GM04503 (cell line): ENCODE measurements at regions not wholly inside any gene's neighbourhood (a gene's known extent, or its start where the extent isn't known, plus 50 kb on each side); places are given as distances from the start of the nearest gene placed in this dataset.

ENCODE experiments used
- DNase-seq: peaks from one replicate; pipeline ENCODE4 v3.0.0-alpha.2; 2012; ENCODE audit warnings: low read depth

DNA sequence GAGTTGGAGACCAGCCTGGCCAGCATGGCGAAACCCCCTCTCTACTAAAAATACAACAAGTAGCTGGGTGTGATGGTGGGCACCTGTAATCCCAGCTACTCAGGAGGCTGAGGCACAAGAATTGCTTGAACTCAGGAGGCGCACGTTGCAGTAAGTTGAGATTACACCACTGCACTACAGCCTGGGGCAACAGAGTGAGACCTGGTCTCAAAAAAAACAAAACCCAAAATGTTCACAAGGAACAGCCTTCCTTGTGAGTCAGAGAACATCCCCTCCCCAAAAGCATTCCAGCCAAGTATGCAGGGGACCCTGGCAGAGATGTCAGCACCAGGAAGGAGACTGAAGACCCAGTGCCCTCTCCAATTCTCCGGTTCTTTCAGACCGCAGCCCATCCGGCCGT is 314.9 kb upstream of the TSHZ3 start:
- no peak for DNase-seq

DNA sequence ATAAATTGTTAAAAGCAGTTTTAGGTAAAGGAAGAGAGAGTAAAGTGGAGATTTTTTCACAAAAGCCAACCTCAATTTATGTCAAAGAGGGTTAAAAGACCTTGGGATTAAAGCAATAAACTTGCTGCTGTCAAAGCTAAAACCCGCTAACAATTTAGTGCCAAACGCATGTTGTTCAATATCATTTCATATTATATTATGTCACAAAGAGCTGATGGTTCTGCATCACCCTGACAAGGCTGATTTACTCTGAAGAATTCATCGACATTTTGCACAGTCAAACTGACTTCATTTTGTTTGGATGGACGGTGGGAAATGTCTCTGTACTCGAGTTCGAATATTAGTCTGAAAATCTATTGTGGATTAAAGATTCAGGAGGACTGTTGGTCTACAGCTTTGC is 315.8 kb upstream of the TSHZ3 start:
- DNase-seq, result no peak

DNA sequence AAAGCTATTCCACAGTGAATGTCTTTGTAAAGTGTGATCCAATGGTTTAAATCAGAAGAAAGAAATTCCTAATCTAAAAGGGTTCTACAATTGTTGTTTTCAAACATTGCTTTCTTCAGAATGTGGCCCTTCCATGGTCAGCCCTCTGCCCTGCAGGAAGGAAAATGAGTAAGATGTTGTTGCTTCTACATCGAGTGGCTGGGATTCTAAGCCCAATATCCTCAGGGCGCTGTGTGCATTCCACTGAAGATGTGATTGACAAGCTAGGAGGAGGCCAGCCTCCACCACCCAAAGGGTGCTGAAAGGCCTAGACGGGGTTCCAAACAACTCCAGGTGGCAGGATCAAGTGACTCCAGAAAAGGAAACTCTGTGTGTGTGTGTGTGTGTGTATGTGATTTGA is 316.9 kb upstream of the TSHZ3 start:
- no peak for DNase-seq

DNA sequence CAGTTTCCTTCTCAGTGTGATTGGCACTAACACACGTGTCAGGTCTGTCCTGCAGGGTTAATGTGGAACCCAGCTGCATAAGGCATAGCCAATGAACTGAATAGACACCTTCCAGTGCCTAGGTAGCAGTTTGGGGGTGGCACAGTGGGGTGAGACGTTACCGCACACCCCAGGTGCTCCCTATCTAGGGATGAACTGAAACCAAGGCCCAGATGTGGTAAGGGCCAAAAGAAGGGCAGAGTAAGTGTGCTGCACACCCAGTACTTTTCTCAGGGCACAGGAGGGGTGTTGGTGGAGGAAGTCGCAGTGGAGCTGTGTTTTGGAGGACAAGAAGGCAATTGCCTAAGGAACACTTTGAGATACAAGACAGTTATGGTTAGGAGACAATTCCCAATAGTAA is 317.9 kb upstream of the TSHZ3 start:
- DNase-seq, result no peak

DNA sequence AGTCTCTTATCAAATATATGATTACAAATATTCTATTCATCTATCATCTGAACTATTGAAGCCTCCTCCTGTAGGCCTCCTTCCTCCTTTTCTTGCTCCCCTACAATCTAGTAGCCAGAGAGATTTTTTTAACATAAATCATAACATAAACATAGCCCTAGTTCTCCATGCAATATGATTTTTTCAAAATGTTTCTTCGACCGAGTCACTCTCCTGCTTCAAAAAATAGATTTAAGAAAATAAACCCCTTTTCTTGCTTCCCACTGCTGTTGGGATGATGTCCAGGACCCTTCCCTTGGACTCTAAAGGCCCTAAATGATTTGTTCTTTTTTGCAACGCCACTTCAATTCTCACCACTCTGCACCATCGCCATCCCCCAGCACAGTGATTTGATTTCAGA is 319.7 kb upstream of the TSHZ3 start:
- no peak for DNase-seq

DNA sequence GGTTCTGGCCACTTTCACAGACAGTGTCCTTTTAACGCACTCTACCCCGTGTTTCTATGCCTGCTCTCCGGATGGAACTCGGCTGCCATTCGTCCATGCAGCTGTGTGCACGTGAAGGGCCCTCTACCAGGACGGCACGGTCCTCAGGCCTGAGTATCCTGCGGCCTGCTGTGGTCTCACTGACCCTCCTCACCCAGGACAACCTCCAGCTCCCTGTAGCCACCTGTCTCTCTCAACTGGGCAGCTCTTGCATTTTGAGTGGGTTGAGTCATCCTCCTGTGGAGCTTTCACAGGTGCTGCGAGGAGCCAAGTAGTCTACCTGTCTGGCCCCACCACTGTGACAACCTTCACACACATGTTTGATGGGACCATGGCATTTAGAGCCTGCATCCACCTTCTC is 321.7 kb upstream of the TSHZ3 start:
- DNase-seq, result no peak

DNA sequence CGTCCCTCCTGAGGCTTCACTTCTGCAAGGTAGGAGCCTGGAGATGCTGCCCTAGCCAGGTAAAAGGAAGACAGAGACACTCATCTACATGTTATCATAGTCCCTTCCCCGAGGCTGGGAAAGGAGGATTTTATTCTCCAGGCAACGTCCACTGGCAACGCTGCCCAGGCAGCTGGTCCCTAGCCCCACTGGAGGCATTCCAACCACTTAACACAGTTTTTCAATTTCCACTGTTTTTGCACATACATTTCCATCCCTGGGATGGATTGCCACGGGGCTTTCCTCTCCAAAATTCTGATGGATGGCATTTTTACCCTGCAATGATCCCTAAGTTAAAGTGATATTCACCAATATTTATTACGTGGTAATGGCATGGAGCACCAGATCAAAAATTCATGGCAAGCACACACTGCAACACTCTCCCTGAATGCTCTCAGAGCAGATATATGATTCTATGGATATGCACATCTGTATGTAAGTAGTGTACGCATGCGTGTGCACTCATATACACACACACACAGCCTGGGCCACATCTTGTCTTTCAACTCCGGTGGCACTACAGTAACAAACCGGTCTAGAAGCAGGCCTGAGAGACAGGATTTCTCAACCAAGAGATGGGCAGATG is 322.3 kb upstream of the TSHZ3 start:
- DNase-seq, result no peak

DNA sequence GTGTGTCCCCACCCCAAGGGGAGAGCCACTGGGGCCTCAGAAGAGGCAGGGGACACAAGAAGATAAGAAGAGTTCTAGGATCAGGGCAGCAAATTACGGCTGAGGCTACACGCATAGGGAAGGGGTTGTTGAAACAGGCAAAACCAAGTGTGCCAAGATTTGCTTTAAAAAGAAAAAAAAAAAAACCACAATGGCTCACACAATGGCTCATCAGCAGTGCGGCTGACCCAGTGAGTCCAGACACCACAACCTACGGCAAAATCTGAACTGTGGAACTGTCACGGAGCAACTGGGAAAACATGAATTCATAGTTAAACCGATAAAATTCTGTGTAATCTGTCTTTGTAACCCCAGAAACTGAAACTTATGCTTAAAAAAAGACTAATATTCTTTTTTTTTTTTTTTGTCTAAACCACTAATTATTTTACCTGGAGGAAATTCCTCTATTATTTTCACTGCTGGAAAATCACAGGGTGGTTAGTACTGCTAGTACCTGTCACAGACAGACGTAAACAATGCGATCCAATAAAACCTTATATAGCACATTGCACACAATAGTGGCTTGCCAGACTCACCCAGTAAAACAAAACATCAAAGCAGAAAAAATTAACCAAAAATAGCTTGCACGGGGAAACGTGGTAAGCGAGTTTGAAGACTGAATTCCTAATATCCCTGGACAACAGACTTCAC is 325.4 kb upstream of the TSHZ3 start:
- no peak for DNase-seq

DNA sequence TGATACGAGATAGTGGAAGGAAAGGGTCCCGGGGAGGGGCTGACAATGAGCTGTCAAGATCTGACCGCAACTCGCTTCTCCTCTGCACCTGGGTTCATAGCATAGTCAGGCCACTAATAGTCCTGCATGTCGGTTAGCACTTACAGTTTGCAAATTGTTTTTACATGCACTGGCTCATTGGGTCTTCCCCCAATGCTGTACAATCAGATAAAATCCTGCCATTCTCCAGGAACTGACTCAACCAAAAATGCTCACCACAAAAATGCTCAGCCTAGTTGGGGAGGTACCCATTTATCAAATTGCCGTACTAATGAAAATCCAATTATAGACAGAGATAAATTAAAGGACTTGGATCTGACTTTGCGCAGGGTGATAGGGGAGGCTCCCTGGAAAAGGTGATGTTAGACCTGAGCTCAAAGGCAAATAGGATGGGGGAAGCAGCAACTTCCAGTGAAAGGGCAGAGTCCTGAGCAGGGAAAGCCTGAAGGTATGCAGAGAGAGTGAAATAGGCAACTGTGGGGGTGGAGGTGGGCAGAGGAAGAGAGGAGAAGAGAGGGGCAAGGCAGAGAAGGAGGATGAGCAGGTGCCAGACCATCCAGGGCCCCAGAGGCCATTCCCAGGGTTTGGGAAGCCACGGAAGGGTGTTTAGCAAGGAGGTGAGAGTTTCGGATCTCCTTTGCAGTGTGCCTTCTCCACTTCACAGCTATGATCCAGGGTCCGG is 326.1 kb upstream of the TSHZ3 start:
- DNase-seq, result no peak

DNA sequence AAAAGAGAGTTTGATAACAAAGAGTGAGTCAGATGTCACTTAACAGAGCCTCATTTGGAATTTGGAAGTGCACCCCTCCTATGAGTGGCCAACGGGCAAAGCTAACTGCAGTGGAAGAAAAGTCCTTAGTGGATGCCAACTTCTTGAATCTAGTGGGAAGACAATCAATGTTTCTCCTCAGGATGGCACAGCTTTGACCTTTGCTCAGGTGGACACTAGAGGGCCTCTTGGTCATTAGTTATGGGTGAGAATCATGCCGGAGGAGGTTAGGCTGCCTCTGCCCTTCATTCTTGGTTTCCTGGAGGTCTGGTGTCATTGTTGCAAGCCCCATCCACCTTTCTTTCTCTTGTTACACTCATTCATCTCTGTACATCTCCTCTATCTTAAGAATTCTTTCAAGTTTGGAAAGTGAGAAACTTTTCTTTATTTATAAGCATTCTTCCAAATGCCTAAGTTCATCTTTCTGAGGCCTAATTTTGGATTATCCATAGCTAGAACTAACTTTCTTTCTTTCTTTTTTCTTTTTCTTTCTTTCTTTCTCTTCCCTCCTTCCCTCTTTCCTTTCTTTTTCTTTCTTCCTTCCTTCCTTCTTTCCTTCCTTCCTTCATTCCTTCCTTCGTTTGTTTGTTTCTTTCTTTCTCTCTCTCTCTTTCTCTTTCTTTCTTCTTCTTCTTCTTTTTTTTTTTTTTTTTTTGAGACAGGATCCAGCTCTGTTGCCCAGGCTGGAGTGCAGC is 327.2 kb upstream of the TSHZ3 start:
- no peak for DNase-seq

DNA sequence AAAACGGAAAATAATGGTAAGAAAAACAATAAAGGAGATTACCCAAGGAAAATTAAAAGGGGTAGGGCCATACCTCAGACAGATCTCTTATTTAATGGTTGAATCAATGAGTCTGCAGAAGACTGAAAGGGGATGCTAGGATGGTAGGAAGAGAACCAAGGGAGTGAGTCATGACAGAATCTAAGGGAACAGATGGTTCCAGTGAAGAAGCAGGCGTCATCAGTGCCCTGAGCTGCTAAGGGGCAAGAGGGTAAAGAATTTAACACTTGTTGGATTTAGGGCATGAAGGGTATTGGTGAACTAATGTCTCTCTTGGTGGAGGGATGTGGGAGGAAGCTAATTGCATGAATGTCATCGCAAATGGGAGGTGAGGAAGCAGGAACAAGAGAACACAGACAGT is 329.2 kb upstream of the TSHZ3 start:
- DNase-seq, result no peak

DNA sequence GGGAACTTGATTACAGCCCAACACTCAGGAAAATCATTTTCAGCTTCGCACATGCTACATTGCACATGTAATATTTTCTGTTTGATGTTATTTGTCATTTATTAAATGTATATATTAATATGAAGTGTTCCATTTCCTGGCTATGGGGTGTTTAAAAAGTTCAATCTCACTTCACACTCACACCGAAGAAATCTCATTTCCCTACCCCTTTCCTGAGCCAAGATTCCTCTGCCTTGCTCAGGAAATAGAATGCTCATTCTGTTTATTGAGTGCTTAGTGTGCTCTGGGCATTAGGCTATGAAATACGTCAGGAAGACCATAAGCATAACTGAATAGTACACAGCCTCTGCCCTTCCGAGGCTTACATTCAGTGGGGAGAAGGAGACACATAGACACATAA is 331.9 kb upstream of the TSHZ3 start:
- DNase-seq, result no peak

DNA sequence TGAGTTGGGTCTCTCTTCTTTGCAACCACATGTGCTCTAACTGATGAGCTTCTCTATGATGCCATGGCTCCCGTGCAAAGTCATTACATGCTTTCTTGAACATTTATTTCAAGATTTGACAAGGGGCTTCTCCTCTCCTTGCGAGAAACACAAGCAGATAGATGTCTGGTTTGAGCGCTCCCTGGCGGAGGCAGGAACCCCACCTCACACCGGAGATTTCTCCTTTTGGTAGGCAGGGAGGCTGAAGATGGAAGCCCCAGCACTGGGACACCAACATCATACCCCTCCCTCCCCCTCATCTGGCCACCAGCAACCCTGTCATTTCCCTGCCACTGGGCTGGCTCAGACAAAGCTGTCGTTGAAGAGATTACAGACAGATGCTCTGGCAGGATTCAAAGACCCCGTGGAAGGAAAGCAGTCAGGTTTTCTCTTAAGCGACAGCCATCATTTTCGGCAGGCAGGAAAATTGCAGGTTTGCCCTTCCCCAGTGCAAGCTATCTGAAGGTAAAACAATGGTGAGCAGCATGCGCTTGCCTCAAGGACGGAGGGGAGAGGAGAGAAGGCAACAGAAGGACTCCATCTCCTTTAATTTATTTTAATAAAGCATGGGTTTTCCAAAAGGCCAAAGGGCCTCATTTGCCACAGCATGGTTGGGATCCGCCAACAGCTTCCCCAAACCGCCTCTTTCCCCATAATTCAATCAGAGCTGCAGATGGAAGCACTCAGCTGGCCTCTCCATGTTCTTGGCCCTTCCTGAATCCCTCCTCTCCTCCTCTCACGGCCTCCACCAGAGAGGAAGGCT is 344.1 kb upstream of the TSHZ3 start:
- no peak for DNase-seq

DNA sequence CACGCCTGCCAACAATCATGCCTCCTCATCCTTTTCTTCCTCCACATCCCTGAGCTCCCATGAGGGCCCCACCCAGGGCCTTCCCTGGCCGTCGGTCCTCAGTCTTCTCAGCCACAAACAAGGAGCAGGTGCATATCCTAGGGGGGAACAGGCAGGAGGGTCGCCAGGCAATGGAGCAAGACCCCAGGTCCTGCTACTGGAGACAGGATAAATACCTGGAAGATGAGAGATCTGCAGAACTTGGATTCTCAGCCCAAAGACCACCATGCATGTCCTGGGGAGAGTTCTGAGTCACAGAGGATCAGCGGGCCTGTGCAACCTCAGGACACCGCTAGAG is 344.7 kb upstream of the TSHZ3 start:
- no peak for DNase-seq

DNA sequence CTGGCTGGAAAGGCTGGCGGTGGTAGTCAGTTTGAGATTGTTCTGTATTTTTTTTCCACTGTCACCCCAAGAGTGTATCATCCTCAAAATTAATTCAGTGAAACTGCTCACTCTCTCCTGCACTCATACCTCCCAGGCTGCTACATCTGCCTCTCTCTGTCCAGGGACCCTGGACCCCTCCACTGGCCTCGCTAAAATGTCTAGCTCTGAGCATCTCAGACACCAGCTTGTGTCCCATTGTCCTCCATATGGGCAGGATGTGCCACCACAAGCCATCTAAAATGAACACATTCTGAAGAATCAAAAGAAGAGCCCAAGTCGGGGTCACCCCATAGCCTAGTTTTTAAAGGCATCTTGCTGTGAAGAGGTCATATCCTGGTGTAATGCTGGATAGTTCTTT is 345.5 kb upstream of the TSHZ3 start:
- no peak for DNase-seq

DNA sequence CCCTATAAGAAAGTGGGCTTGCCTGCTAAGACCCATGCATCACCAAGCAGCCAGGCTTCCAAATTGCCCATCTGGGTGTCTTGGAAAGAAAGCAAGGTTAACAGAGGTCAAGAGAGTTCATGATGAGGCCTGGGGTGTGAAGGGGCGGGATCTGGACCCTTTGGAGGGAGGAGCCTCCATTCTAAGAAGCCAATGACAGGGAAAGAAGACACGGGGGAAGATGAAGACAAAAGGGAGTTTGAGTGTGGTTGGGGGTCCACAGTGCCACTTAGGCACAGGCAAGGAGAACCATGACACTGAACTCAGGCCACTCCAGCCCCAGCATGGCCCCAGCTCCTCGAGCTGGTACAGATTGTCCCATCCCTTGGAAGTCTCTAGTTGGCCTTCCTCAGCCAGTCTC is 350.2 kb upstream of the TSHZ3 start:
- no peak for DNase-seq

DNA sequence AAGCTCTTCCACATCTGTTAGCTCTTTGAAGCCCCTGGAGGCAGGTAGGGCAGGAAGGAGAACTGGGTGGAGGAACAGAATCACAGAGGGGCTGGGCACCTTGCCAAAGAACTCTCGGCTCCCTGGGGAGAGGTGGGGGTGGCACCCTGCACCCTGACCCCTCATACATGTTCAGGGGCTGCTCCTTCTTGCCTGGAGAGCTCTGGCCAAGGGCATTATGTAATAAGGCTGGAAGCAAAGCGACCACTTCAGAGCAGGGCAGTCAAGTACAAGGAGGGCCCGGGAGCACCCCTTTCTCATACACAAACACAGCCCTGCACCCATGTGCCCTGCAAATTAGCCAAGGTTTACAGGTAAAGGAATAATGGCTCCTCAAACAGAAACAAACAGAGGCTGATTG is 351.9 kb upstream of the TSHZ3 start:
- no peak for DNase-seq

DNA sequence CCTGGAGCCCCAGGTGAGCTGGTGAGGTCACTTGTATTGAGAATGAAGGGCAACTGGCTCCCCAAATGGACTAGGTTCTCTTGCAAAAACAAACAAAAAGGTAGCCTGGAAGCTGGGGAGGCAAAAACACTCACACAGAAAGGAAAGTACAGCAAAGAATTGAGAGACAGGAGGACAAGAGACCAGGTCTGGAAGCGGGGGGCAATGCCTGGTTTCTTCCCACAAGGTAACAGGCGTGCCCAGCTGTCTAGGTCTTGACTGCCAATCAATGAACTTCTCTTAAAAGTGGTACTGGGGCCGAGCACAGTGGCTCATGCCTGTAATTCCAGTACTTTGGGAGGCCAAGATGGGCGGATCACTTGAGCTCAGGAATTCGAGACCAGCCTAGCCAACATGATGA is 356.4 kb upstream of the TSHZ3 start:
- DNase-seq, result no peak

DNA sequence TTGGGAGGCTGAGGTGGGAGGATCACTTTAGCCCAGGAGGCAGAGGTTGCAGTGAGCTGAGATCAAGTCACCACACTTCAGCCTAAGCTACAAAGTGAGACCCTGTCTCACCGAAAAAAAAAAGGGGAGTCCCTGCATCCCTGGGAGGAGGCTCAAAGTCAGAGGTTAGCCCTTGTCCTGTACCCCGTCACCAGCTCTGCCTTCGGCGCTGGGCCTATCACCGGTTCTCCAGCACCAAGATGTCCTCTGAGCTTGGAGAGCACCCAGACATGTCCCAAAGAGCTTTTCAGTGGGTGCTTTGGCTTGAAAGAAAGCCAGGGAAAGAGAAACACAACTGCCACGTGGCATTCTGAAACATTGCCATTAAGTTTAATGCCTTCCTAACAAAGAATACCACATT is 356.9 kb upstream of the TSHZ3 start:
- no peak for DNase-seq

DNA sequence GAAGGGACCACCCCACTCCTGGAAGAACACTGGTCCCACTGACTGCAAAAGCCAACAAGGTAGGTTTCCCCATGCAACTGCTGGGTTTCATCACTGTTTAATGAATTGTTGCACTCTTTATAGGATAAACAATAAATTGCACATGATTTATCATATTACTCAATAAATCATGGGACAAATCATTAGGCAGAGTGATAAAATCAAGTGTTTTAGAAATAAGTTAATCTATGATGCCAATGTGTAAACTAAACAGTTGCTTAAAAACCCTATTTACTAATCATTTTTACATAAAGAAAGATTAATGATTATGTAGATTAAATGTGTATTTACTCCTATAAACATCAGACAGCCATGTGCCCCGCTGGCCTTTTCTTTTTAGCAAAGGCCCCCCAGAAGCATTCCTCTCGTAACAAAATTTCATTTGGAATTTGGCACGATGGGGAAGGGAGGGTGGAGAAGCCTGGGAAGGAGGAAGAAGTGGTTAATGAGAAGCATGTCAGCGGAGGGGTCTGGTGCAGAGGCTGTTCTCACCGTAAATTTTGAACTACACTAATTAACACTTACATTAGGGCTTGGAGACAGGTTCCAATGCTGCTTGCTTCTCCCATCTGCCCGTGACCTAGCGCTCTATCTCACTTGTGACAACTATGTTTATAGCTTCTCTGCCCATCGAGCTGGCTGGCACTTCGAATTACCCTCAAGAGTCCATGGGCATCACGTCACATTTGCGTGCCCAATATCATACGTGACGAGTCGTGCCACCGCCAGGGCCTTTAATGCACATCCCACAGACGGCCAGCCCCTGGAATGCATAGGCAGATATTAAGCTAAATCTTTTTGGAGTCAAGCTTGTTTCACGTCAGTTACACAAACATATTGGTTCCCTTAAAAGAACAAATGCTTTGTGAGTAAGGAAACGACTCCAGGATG is 357.7 kb upstream of the TSHZ3 start:
- no peak for DNase-seq

DNA sequence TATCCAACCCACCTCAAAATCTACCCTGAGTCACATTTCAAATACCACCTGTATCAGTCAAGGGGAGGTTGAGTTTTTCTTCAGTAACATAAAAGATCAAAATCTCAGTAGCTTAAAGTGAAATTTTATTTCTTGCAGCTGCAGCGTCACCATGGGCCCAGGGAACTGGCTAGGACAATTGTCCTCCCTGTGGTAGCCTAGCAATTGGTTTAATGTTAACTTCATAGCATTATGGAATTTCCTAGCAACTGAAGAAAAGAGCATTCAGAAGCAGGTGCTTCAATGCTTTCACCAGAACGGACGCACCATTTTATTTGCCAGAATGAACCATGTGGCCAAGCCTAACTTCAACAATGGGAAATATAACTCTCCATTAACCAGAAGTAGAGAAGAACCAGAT is 359.3 kb upstream of the TSHZ3 start:
- no peak for DNase-seq
